Fibroblast of villous mesenchyme (primary cell): ENCODE measurements at regions not wholly inside any gene's neighbourhood (a gene's known extent, or its start where the extent isn't known, plus 50 kb on each side); places are given as distances from the start of the nearest gene placed in this dataset.

Experiments used
- DNase-seq: peaks from one replicate; pipeline ENCODE4 v3.0.0-alpha.2; 2010; ENCODE audit warnings: low read depth
- H3K4me3 ChIP-seq: 2 replicates; pipeline ENCODE4 v1.5.1; 2011; ENCODE audit warnings: low read depth, mild to moderate bottlenecking, low read length
- TF ChIP-seq, protein P1 (sequence below): IDR thresholded peaks from 2 replicates; pipeline ENCODE4 v1.5.1; 2012; ENCODE audit warnings: low read depth, mild to moderate bottlenecking, low read length; ENCODE audit not compliant: insufficient read depth

DNA sequence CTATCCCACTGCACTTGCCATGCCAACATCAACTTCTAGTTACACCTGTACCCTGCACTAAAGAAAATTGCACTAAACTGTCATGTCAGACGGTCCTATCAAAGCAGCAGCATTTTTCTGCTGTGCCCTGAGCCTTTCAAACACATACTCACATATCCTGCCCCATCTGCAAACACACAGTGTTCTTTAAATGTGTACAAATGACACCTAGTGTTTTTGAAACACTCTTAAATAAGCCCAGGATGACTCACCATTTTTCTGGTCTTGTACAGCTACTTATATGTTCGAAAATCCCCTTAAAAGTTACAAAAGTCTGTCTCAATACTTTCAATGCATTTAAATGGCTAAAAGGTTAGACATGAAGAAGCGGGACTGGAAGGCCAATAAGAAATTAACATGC is 346.7 kb upstream of the PPARGC1A start:
- TF ChIP-seq, protein P1, sequence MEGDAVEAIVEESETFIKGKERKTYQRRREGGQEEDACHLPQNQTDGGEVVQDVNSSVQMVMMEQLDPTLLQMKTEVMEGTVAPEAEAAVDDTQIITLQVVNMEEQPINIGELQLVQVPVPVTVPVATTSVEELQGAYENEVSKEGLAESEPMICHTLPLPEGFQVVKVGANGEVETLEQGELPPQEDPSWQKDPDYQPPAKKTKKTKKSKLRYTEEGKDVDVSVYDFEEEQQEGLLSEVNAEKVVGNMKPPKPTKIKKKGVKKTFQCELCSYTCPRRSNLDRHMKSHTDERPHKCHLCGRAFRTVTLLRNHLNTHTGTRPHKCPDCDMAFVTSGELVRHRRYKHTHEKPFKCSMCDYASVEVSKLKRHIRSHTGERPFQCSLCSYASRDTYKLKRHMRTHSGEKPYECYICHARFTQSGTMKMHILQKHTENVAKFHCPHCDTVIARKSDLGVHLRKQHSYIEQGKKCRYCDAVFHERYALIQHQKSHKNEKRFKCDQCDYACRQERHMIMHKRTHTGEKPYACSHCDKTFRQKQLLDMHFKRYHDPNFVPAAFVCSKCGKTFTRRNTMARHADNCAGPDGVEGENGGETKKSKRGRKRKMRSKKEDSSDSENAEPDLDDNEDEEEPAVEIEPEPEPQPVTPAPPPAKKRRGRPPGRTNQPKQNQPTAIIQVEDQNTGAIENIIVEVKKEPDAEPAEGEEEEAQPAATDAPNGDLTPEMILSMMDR: no peak
- H3K4me3 ChIP-seq: no peak overlapping the region
- no peak for DNase-seq

DNA sequence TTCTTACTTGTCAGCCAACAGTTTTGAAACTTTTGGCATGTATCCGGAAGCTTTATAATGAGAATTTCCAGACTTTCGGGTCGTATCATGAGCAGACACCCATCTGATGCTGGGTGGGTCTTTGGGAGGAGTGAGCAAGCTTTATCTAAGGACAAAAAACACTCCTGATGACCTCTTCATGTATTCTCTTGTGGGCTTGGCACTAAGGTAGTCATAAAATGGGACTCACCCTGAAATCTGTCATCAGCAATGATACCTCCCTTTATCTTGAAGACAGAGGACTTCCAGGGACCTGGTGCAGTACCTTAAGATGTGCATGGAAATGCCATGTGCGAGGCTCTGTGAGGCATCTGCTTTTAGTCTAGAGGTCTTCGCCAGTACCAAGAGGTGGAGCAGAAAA is 346.3 kb upstream of the PPARGC1A start:
- no peak overlapping the region for H3K4me3 ChIP-seq
- DNase-seq: no peak
- TF ChIP-seq, protein P1: no peak

DNA sequence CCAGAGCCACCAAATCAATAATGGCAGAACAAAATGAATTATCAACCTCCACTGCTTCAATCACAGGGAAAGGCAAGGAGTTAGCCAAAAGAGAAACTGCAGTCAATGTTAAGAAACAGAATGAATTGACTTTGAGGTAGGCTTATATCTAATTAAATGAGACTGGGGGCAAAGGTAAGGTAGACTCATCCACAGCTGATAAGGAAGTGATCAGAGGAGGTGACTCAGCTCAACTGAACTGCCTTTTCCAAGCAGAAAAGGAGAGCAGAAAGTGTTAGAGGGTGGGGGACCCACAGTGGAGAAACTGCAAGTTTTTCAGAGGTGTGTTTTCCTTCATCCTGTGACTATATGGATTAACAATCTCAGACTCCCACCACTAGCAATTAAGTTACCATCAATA is 345.8 kb upstream of the PPARGC1A start:
- no peak overlapping the region for H3K4me3 ChIP-seq
- DNase-seq: no peak
- TF ChIP-seq, protein P1: no peak

DNA sequence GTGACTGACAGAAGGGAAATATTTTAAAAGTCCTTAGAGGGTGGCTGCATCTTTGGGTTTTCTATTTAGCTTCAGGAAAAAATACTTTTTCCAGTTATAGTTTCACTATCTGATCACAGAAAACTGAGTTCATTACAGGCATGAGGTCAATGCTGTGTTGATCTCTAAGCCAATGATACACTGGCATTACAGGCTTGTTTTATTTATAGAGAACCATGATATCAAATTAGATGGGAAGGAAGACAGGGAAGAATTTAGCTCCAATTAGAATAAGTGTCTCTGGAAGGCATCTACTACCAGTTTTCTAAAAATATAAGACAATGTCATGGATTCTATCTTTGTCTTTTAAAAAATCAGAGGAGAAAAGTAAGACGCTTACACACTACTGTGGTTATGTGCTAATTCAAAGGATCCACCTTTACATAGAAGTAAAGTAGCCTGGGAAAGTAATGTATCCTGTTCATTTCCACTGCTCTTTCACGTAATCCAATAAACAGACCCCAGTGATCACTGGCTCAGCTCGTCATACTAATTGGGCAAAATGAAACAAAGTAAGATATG is 344.5 kb upstream of the PPARGC1A start:
- no peak for DNase-seq
- no peak overlapping the region for H3K4me3 ChIP-seq
- TF ChIP-seq, protein P1: no peak

DNA sequence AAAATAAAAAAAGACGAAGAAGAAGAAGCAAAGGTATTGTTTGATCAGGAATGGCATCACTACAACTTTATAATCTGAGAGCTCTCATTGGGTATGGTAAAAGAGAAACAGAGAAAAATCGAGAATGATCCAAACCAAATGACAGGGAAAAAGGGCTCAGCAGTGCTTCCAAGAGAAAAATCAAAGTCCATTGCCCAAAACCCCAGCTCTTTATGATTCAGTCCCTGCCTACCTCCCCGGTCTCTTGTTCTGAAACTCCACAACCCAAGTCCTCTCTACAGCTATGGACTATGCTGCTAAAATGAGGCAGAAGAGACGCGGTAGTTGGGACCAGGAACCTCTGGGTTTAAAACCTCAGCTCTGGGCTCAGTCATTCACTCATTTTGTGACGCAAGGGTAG is 341.1 kb upstream of the PPARGC1A start:
- TF ChIP-seq, protein P1: no peak
- H3K4me3 ChIP-seq: no peak overlapping the region
- no peak for DNase-seq

DNA sequence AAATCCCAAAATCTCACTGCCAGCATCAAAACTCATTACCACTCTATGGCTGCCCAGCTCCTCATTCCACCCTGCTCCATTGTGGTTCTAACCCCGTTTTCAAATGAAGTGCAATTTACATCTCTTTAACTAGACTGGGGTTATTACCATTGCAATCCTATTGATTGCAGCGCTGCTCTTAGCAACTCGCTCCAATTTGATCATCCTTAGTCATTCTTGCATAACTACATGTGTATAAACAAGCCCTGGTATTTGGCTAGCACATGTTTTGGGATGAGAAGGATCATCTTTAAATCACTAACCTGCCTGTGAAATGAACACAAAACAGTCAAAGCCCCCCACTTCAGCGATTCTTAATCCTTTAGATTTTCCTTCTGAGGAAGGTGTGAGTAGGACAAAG is 340.1 kb upstream of the PPARGC1A start:
- DNase-seq: peak; percentile 30

More for the DNA sequence above, 340.1 kb upstream of the PPARGC1A start:
- TF ChIP-seq, protein P1: no peak
- no peak overlapping the region for H3K4me3 ChIP-seq
